CD14-positive monocyte (primary cell): ENCODE measurements at regions not wholly inside any gene's neighbourhood (a gene's known extent, or its start where the extent isn't known, plus 50 kb on each side); places are given as distances from the start of the nearest gene placed in this dataset.

Source experiments
- DNase-seq, 3 donors: peaks; one replicate each; pipeline ENCODE4 v3.0.0-alpha.2; 2011 to 2022
- H2AFZ ChIP-seq: 2 replicates; pipeline ENCODE4 v1.6.0; 2012; ENCODE audit warnings: mild to moderate bottlenecking, low read depth, low read length, inconsistent platforms; ENCODE audit not compliant: insufficient read depth, poor library complexity, severe bottlenecking
- H3K27ac ChIP-seq, 2 donors: 1 replicate in 1 of 2; 2 replicates in 1 of 2; pipeline ENCODE4 v1.5.1; 2012 to 2013; ENCODE audit warnings: low read length in 2 of 2, control low read depth in 1 of 2, inconsistent platforms in 1 of 2, low read depth in 1 of 2, mild to moderate bottlenecking in 1 of 2
- H3K27me3 ChIP-seq, 2 donors: one replicate each; pipeline versions ENCODE4 v1.6.0 to v1.6.1; 2011 to 2013; ENCODE audit warnings: low read length in 2 of 2; ENCODE audit not compliant: control insufficient read depth in 2 of 2, insufficient read depth in 2 of 2
- H3K36me3 ChIP-seq, 2 donors: replicated peaks in 1 of 2; 1 replicate in 1 of 2; 2 replicates in 1 of 2; pipeline versions ENCODE4 v1.5.1 to v1.6.1; 2012 to 2013; ENCODE audit warnings: low read length in 2 of 2, control low read depth in 1 of 2, inconsistent platforms in 1 of 2, mild to moderate bottlenecking in 1 of 2; ENCODE audit not compliant: insufficient read depth in 2 of 2, control insufficient read depth in 1 of 2
- H3K4me1 ChIP-seq, 2 donors: 1 replicate in 1 of 2; 2 replicates in 1 of 2; pipeline versions ENCODE4 v1.5.1 to v1.6.1; 2012 to 2013; ENCODE audit warnings: low read length in 2 of 2, control low read depth in 1 of 2, inconsistent platforms in 1 of 2, mild to moderate bottlenecking in 1 of 2, moderate library complexity in 1 of 2; ENCODE audit not compliant: insufficient read depth in 2 of 2, control insufficient read depth in 1 of 2
- H3K4me2 ChIP-seq: replicated peaks from 2 replicates; pipeline ENCODE3; 2012; ENCODE audit warnings: low read length, moderate library complexity, mild to moderate bottlenecking; ENCODE audit not compliant: poor library complexity, severe bottlenecking; ENCODE audit errors: extremely low read depth
- H3K4me3 ChIP-seq, 3 experiments: fragments of 200-600 bp in 1 of 3; sonication (generic) in 1 of 3; replicated peaks in 1 of 3; 1 replicate in 2 of 3; 2 replicates in 1 of 3; pipeline ENCODE4 v1.5.1; 2011 to 2013; ENCODE audit warnings: low read length in 3 of 3, mild to moderate bottlenecking in 3 of 3, control low read depth in 2 of 3, low read depth in 2 of 3, inconsistent platforms in 1 of 3, moderate library complexity in 1 of 3
- H3K79me2 ChIP-seq: 2 replicates; pipeline ENCODE4 v1.6.0; 2012; ENCODE audit warnings: mild to moderate bottlenecking, control low read depth, inconsistent platforms, low read length, moderate library complexity; ENCODE audit not compliant: insufficient read depth
- H3K9ac ChIP-seq: 2 replicates; pipeline ENCODE4 v1.6.0; 2017; ENCODE audit warnings: low read length, mild to moderate bottlenecking; ENCODE audit not compliant: insufficient read depth, poor library complexity, severe bottlenecking
- H3K9me3 ChIP-seq, 2 donors: replicated peaks in 1 of 2; 1 replicate in 1 of 2; 2 replicates in 1 of 2; pipeline versions ENCODE4 v1.5.1 to v1.6.1; 2012 to 2013; ENCODE audit warnings: low read length in 2 of 2, control low read depth in 1 of 2; ENCODE audit not compliant: control insufficient read depth in 1 of 2, insufficient read depth in 1 of 2
- H4K20me1 ChIP-seq: 2 replicates; pipeline ENCODE4 v1.6.0; 2012; ENCODE audit warnings: mild to moderate bottlenecking, low read length, control low read depth, moderate library complexity; ENCODE audit not compliant: insufficient read depth
- H3K27ac Mint-ChIP-seq, 7 donors: one replicate each; pipeline ENCODE4 v1.8.0; 2020; ENCODE audit warnings: mild to moderate bottlenecking in 7 of 7, mixed read lengths in 7 of 7, moderate library complexity in 6 of 7, inconsistent platforms in 2 of 7
- H3K27me3 Mint-ChIP-seq, 3 donors: one replicate each; pipeline ENCODE4 v1.8.0; 2021 to 2022; ENCODE audit warnings: low read depth in 3 of 3, mild to moderate bottlenecking in 3 of 3, mixed read lengths in 3 of 3, moderate library complexity in 3 of 3, inconsistent platforms in 1 of 3
- H3K36me3 Mint-ChIP-seq, 2 donors: one replicate each; pipeline ENCODE4 v1.8.0; 2020; ENCODE audit warnings: mixed read lengths in 2 of 2, inconsistent platforms in 1 of 2, mild to moderate bottlenecking in 1 of 2
- H3K4me1 Mint-ChIP-seq: one replicate; pipeline ENCODE4 v1.8.0; 2020; ENCODE audit warnings: mild to moderate bottlenecking, mixed read lengths
- H3K4me3 Mint-ChIP-seq, 2 donors: one replicate each; pipeline ENCODE4 v1.8.0; 2020; ENCODE audit warnings: mild to moderate bottlenecking in 2 of 2, mixed read lengths in 2 of 2, moderate library complexity in 1 of 2
- H3K9me3 Mint-ChIP-seq, 7 donors: one replicate each; pipeline ENCODE4 v1.8.0; 2020 to 2022; ENCODE audit warnings: mixed read lengths in 7 of 7, mild to moderate bottlenecking in 6 of 7, moderate library complexity in 6 of 7, inconsistent platforms in 2 of 7
- WGBS: methylation state at CpG from one replicate; pipeline ENCODE4 v1.1.5; 2013; ENCODE audit warnings: missing lambda C conversion rate; ENCODE audit not compliant: insufficient coverage; 5-methylcytosine and 5-hydroxymethylcytosine counted together
- intact Hi-C, 2 donors: fragments of 100-400 bp; cut with micrococcal nuclease; formaldehyde crosslinking; loops; one replicate each; pipeline versions ENCODE4 v1.15.0 to v1.15.1; 2023
- TF ChIP-seq, protein P1 (sequence below): fragments of 200-600 bp; IDR thresholded peaks from one replicate; pipeline ENCODE4 v1.8.0; 2022; ENCODE audit warnings: antibody characterized with exemption, mild to moderate bottlenecking

DNA sequence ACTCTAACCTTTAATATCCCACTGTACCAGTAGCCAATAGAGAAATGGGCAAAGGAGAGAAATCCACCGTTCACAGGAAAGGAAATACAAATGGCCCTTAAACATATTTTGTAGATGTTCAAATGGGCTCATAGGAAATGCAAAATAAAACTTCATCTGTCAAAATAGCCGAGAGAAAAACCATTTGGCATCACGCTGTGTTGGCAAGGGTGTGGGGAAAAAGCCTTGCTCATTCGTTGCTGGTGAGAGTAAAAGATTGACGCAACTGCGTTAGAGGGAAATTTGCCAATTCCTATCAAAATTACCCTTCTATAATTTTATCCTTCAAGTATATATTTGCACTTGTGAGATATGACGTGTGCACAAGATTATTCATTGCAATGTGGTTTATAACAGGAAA lies 131.9 kb downstream of the EIF4E start:
- Histone ChIP-seq H4K20me1 (no peaks in the 10 kb centered on the region), H3K36me3 (no peaks in the 10 kb centered on the region), H3K4me1 (no peaks in the 10 kb centered on the region), H3K4me3 (no peak overlapping the region), H3K27ac (no peak overlapping the region), H3K9me3 (no peaks in the 10 kb centered on the region), H3K27me3 (no peaks in the 10 kb centered on the region), H3K79me2 (no peaks in the 10 kb centered on the region), H3K9ac (no peak overlapping the region), H3K4me2 (no peak overlapping the region), H2AFZ (no peak overlapping the region)
- TF ChIP-seq, protein P1, sequence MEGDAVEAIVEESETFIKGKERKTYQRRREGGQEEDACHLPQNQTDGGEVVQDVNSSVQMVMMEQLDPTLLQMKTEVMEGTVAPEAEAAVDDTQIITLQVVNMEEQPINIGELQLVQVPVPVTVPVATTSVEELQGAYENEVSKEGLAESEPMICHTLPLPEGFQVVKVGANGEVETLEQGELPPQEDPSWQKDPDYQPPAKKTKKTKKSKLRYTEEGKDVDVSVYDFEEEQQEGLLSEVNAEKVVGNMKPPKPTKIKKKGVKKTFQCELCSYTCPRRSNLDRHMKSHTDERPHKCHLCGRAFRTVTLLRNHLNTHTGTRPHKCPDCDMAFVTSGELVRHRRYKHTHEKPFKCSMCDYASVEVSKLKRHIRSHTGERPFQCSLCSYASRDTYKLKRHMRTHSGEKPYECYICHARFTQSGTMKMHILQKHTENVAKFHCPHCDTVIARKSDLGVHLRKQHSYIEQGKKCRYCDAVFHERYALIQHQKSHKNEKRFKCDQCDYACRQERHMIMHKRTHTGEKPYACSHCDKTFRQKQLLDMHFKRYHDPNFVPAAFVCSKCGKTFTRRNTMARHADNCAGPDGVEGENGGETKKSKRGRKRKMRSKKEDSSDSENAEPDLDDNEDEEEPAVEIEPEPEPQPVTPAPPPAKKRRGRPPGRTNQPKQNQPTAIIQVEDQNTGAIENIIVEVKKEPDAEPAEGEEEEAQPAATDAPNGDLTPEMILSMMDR = no peak
- Mint-ChIP-seq H3K27me3 (no peaks in the 10 kb centered on the region), H3K36me3 (no peaks in the 10 kb centered on the region), H3K9me3 (peaks cover 0 to 3% (median 0%) of the 10 kb centered on the region in 7 donors), H3K4me3 (no peak overlapping the region), H3K4me1 (no peaks in the 10 kb centered on the region), H3K27ac (no peak overlapping the region)
- no peak for DNase-seq
- WGBS = no CpG with 5 or more reads among the region's 7 CpGs
- intact Hi-C loops = no loop called here

DNA sequence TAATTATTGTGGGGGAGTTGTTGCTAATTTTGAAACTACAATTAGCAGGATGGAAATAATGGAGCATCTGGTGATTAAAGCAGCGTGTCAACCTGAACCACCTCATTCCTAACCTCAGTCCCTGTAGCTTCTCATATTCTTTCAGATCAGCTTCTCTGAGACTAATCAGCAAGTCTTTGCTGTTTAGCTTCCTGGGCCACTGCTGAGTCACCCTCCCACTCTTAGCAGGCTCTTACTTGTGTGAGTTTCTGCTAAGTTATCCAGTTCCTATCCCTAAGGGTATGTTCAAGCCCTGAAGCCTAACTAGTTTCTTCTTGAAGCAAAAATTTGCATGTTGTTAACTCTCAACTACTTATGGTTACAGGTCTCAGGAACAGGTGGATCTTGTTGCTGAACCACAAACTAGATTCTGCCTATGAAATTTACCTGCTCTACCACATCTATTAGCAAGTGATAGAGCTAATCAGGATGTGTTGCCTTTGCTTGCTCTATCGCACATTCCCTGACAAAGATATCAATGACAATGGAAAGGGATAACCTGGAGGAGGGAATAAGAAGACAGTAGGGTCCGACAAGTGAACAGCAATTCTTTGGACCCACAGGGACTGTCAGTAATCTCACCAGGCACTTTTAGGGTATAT lies 134.2 kb downstream of the EIF4E start:
- no peaks in the 10 kb centered on the region for H3K36me3 ChIP-seq
- no peak overlapping the region for H2AFZ ChIP-seq
- Mint-ChIP-seq H3K4me3 (no peak overlapping the region), H3K4me1 (no peaks in the 10 kb centered on the region), H3K9me3 (peaks cover 0 to 3% (median 2%) of the 10 kb centered on the region in 7 donors), H3K27ac (no peak overlapping the region), H3K27me3 (no peaks in the 10 kb centered on the region), H3K36me3 (no peaks in the 10 kb centered on the region)
- H3K27ac ChIP-seq = no peak overlapping the region
- no peak overlapping the region for H3K4me2 ChIP-seq
- no peaks in the 10 kb centered on the region for H3K27me3 ChIP-seq
- no peaks in the 10 kb centered on the region for H3K79me2 ChIP-seq
- H4K20me1 ChIP-seq = no peaks in the 10 kb centered on the region
- H3K9me3 ChIP-seq = no peaks in the 10 kb centered on the region
- no peak overlapping the region for H3K9ac ChIP-seq
- DNase-seq = no peak
- WGBS = no CpG with 5 or more reads among the region's 3 CpGs
- TF ChIP-seq, protein P1 = no peak
- intact Hi-C loops = no loop called here
- no peaks in the 10 kb centered on the region for H3K4me1 ChIP-seq
- no peak overlapping the region for H3K4me3 ChIP-seq
